ENCODE measurements at regions not wholly inside any gene's neighbourhood (a gene's known extent, or its start where the extent isn't known, plus 50 kb on each side); places are given as distances from the start of the nearest gene placed in this dataset.
"Not testable (repeated sequence)": the region's sequence is repeated elsewhere in the genome, so short reads cannot be mapped to it uniquely, and the experiment has no call there.

DNA sequence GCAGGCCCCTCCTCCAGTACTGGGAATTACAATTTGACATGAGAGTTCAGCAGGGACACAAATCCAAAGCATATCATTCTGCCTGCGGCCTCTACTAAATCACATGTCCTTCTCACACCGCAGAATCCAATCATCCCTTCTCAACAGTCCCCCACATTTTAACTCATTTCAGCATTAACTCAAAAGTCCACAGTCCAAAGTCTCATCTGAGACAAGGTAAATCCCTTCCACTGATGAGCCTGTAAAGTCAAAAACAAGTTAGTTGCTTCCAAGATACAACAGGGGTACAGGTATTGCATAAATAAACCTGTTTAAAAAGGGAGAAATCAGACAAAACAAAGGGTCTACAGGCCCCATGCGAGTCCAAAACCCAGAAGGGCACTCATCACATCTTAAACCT, 64.0 kb downstream of the EBNA1BP2 start:
- intact Hi-C loops (cut with micrococcal nuclease), result no loop called here
- H3K36me3 Mint-ChIP-seq, result no peaks in the 10 kb centered on the region
- DNase-seq, result no peak
- H3K4me1 Mint-ChIP-seq (ENCODE audit: low read depth), result no peaks in the 10 kb centered on the region
- no peak overlapping the region for H3K27ac Mint-ChIP-seq
- CTCF ChIA-PET, result interaction anchor here (1.4 kb wide), 1 partner anchor 195 kb away, joined by 3 read pairs; no protein-coding TSS in a partner anchor
- peaks cover 26% of the 10 kb centered on the region for H3K9me3 Mint-ChIP-seq
- H3K27me3 Mint-ChIP-seq, result no peaks in the 10 kb centered on the region
- POLR2A ChIA-PET, result no interaction called here
- H3K4me3 Mint-ChIP-seq, result no peak overlapping the region

- ChIA-PET POLR2A (no interaction called here), CTCF (no interaction called here)
- H3K27ac Mint-ChIP-seq, result no peak overlapping the region
- no peak overlapping the region for H3K4me3 Mint-ChIP-seq
- intact Hi-C loops (cut with micrococcal nuclease), result no loop called here
- H3K9me3 Mint-ChIP-seq, result peaks cover 26% of the 10 kb centered on the region
- DNase-seq, result no peak
- no peaks in the 10 kb centered on the region for H3K4me1 Mint-ChIP-seq (ENCODE audit: low read depth)
- H3K27me3 Mint-ChIP-seq, result no peaks in the 10 kb centered on the region
- no peaks in the 10 kb centered on the region for H3K36me3 Mint-ChIP-seq
These were observed 64.4 kb downstream of the EBNA1BP2 start for GRCh38 chr1:43107664-43108063.

DNA sequence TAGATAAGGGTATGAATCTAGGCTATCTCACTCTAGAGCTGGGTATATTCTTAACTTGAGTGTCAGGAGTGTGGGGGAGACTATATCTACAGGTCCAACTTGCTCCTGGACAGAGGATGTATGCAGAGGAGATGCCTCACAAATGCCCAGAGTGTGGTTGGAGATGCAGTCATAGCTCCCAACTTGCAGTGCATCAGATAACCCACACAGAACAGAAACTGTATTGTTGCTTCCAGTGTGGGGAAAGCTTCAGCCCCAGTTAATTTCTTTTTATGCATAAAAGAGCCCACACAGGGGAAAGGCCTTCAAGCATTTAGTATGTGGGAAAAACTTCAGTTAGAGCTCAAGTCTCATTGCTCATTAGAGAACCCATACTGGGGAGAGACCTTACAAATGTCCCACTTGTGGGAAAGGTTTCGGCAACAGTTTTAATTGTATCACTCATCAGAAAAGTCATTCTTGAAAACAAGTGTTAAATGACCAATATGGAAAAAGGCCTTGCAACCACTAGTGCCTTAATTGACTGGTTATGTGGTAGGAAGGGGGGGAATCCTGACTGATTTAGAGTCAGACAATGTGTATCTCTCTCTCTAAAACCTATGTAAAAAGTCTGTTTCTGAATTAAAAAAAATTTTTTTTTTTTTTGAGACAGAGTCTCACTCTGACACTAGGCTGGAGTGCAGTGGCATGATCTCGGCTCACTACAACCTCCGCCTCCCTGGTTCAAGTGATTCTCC, 67.9 kb downstream of the EBNA1BP2 start:
- peaks cover 15% of the 10 kb centered on the region for H3K9me3 Mint-ChIP-seq
- H3K27me3 Mint-ChIP-seq, result no peaks in the 10 kb centered on the region
- no peaks in the 10 kb centered on the region for H3K4me1 Mint-ChIP-seq (ENCODE audit: low read depth)
- H3K27ac Mint-ChIP-seq, result no peak overlapping the region
- ChIA-PET POLR2A (no interaction called here), CTCF (no interaction called here)
- H3K4me3 Mint-ChIP-seq, result no peak overlapping the region
- no peaks in the 10 kb centered on the region for H3K36me3 Mint-ChIP-seq
- DNase-seq, result no peak
- intact Hi-C loops (cut with micrococcal nuclease), result no loop called here

DNA sequence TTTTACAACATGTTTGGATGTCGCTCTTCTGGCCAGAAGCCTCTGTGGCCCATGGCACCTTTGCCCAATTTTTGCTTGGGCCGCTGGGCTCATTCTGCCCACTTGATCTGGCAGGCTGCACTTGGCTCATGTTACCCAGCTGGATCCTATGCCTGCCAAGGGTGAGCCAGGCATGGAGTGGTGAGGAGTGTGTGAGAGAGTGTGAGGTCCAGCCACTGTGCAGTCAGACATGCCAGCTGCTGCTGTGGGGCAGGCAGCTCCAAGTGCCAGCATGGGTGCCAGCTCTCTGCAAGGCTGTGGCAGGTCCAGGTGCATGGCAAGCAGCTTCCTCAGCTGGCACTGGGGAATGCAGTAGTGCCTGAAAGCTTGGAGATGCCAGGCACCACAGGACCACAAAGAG, 71.0 kb downstream of the EBNA1BP2 start:
- H3K9me3 Mint-ChIP-seq, result peaks cover 8% of the 10 kb centered on the region
- H3K36me3 Mint-ChIP-seq, result no peaks in the 10 kb centered on the region
- H3K4me1 Mint-ChIP-seq (ENCODE audit: low read depth), result no peaks in the 10 kb centered on the region
- no peak for DNase-seq
- ChIA-PET POLR2A (no interaction called here), CTCF (interaction anchor here (0.7 to 1.0 kb wide), 2 partner anchors 17 to 178 kb away, joined by 3 to 4 read pairs; no protein-coding TSS in a partner anchor)
- no peaks in the 10 kb centered on the region for H3K27me3 Mint-ChIP-seq
- H3K27ac Mint-ChIP-seq, result no peak overlapping the region
- H3K4me3 Mint-ChIP-seq, result no peak overlapping the region
- intact Hi-C loops (cut with micrococcal nuclease), result no loop called here

- DNase-seq, result no peak
- ChIA-PET CTCF (no interaction called here), POLR2A (no interaction called here)
- H3K27ac Mint-ChIP-seq, result no peak overlapping the region
- no peaks in the 10 kb centered on the region for H3K4me1 Mint-ChIP-seq (ENCODE audit: low read depth)
- H3K36me3 Mint-ChIP-seq, result no peaks in the 10 kb centered on the region
- peaks cover 2% of the 10 kb centered on the region for H3K9me3 Mint-ChIP-seq
- H3K27me3 Mint-ChIP-seq, result peaks cover 1% of the 10 kb centered on the region
- intact Hi-C loops (cut with micrococcal nuclease), result no loop called here
- H3K4me3 Mint-ChIP-seq, result no peak overlapping the region
These were observed 73.9 kb downstream of the EBNA1BP2 start for GRCh38 chr1:43098200-43098599.

DNA sequence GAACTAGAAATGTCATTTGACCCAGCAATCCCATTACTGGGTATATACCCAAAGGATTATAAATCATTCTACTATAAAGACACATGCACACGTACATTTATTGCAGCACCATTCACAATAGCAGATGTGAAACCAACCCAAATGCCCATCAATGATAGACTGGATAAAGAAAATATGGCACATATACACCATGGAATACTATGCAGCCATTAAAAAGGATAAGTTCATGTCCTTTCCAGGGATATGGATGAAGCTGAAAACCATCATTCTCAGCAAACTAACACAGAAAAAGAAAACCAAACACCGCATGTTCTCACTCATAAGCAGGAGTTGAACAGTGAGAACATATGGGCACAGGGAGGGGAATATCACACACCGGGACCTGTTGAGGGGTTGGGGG, 75.6 kb downstream of the EBNA1BP2 start:
- H3K4me3 Mint-ChIP-seq; H3K36me3 Mint-ChIP-seq; H3K9me3 Mint-ChIP-seq; H3K27me3 Mint-ChIP-seq; POLR2A ChIA-PET; DNase-seq; CTCF ChIA-PET; H3K4me1 Mint-ChIP-seq (ENCODE audit: low read depth); intact Hi-C loops (cut with micrococcal nuclease); H3K27ac Mint-ChIP-seq: not testable (repeated sequence)

- DNase-seq; CTCF ChIA-PET; H3K4me3 Mint-ChIP-seq; H3K4me1 Mint-ChIP-seq (ENCODE audit: low read depth); H3K36me3 Mint-ChIP-seq; POLR2A ChIA-PET; H3K27ac Mint-ChIP-seq; H3K27me3 Mint-ChIP-seq; intact Hi-C loops (cut with micrococcal nuclease); H3K9me3 Mint-ChIP-seq: not testable (repeated sequence)
These were observed 81.3 kb downstream of the EBNA1BP2 start for GRCh38 chr1:43090812-43091211.

DNA sequence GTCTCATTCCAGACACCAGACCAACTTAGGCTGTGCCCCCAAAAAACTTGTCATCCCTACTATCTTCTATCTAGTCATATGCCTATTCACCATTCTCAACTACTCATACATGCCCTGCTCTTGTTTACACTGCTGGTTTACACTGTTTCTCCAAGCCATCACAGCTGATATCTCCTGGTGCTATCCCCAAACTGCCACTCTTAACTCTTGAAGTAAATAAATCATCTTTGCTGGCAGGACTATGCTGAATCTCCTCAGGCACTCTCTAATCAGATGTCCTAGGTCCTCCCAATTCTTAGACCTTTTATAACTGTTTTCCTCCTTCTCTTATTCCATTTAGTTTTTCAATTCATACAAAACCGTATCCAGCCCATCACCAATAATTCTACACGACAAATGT, 81.9 kb downstream of the EBNA1BP2 start:
- intact Hi-C loops (cut with micrococcal nuclease); H3K4me3 Mint-ChIP-seq; POLR2A ChIA-PET; H3K4me1 Mint-ChIP-seq (ENCODE audit: low read depth); DNase-seq; H3K27ac Mint-ChIP-seq; H3K27me3 Mint-ChIP-seq; CTCF ChIA-PET; H3K36me3 Mint-ChIP-seq; H3K9me3 Mint-ChIP-seq: not testable (repeated sequence)

DNA sequence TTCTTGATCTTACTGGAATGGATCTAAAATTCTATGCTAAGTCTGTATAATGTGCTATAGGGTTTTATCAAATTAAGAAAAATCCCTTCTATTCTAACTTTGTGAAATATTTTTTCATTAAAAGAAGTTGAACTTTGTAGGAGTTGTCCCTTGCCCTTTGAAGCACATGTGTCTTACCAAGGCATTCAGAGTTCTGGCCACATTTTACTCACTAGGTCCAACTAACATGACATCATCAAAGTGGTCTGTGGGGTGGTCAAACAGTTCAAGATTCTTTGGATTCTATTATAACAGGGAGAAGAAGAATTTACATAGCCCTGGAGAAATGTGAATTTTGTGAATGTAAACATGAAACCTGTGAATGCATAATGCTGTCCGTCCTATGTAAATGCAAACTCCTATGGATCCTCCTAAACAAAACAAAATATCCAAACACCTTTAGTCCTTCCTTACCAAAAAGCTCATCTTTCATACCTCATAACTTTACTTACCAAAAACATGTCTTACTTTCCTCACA, 88.7 kb downstream of the EBNA1BP2 start:
- no peak overlapping the region for H3K4me3 Mint-ChIP-seq
- H3K36me3 Mint-ChIP-seq, result no peaks in the 10 kb centered on the region
- peaks cover 7% of the 10 kb centered on the region for H3K27me3 Mint-ChIP-seq
- intact Hi-C loops (cut with micrococcal nuclease), result no loop called here
- H3K9me3 Mint-ChIP-seq, result no peaks in the 10 kb centered on the region
- DNase-seq, result no peak
- no peaks in the 10 kb centered on the region for H3K4me1 Mint-ChIP-seq (ENCODE audit: low read depth)
- no peak overlapping the region for H3K27ac Mint-ChIP-seq
- CTCF ChIA-PET, result interaction anchor here (1.1 to 2.5 kb wide), 4 partner anchors 10 to 170 kb away, joined by 3 to 23 read pairs (median 10); no protein-coding TSS in a partner anchor
- POLR2A ChIA-PET, result no interaction called here

- POLR2A ChIA-PET, result no interaction called here
- Mint-ChIP-seq H3K27ac (no peak overlapping the region), H3K4me3 (no peak overlapping the region), H3K9me3 (no peaks in the 10 kb centered on the region), H3K4me1 (ENCODE audit: low read depth) (no peaks in the 10 kb centered on the region), H3K36me3 (no peaks in the 10 kb centered on the region), H3K27me3 (peaks cover 7% of the 10 kb centered on the region)
- intact Hi-C loops (cut with micrococcal nuclease), result no loop called here
- DNase-seq, result no peak
- CTCF ChIA-PET, result interaction anchor here (0.9 kb wide), 1 partner anchor 9 kb away, joined by 4 read pairs; no protein-coding TSS in a partner anchor
These were observed 89.3 kb downstream of the EBNA1BP2 start for GRCh38 chr1:43082740-43083139.

DNA sequence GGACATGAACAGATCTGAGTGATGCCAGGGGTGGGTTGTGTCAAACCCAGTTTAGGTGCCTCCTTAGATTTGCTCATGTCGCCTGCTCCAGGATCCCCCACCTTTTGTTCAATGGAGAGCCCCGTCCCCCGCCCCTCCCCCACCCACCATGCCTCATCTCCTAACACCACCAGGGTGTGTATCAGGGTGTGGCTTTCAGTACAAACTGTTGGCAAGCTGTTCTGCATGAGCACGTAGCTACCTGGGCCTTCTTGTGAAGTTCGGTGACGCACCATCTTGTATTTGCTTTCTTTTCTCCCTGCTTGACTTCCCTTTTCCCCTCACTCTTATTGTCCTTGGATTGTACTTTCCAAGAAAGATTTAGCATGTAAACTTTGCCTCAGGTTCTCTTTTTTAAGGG, 94.8 kb downstream of the EBNA1BP2 start:
- POLR2A ChIA-PET, result no interaction called here
- peaks cover 4% of the 10 kb centered on the region for H3K4me1 Mint-ChIP-seq (ENCODE audit: low read depth)
- no peak overlapping the region for H3K27ac Mint-ChIP-seq
- CTCF ChIA-PET, result interaction anchor here (2.1 to 8.4 kb wide), 2 partner anchors 154 to 163 kb away, joined by 14 to 536 read pairs; no protein-coding TSS in a partner anchor
- H3K4me3 Mint-ChIP-seq, result no peak overlapping the region
- H3K9me3 Mint-ChIP-seq, result no peaks in the 10 kb centered on the region
- no peak for DNase-seq
- intact Hi-C loops (cut with micrococcal nuclease), result loop anchor here (10.0 kb wide), 1 partner anchor 502 kb away; no protein-coding TSS in a partner anchor
- H3K36me3 Mint-ChIP-seq, result no peaks in the 10 kb centered on the region
- peaks cover 1% of the 10 kb centered on the region for H3K27me3 Mint-ChIP-seq

DNA sequence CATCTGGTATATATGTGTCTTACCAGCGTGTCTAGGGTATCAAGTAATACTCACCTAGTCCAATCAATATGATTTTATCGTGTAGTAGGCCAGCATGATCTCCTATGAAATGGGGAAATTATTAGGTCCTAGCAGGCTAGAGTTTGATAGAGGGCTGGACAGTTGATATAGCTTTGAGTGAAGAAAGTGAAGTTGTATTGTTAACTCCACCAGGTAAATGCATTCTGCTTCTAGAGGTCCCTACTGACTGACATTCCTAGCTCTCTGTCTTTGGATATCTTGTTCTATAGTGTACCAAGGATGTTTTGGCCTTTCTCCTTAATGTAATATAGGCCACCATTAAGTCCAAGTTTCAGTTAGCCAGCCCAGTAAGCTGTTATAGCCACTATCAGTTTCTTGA, 97.4 kb downstream of the EBNA1BP2 start:
- no peaks in the 10 kb centered on the region for H3K36me3 Mint-ChIP-seq
- peaks cover 4% of the 10 kb centered on the region for H3K4me1 Mint-ChIP-seq (ENCODE audit: low read depth)
- DNase-seq, result no peak
- intact Hi-C loops (cut with micrococcal nuclease), result loop anchor here (10.0 kb wide), 1 partner anchor 500 kb away; no protein-coding TSS in a partner anchor
- no peak overlapping the region for H3K4me3 Mint-ChIP-seq
- H3K27ac Mint-ChIP-seq, result no peak overlapping the region
- no peaks in the 10 kb centered on the region for H3K9me3 Mint-ChIP-seq
- ChIA-PET POLR2A (interaction anchor here (4.1 kb wide), 1 partner anchor 162 kb away, joined by 18 read pairs; no protein-coding TSS in a partner anchor), CTCF (interaction anchor here (0.7 to 8.4 kb wide), 13 partner anchors 16 to 497 kb away, joined by 3 to 536 read pairs (median 14); partner anchors contain the start of genes C1orf50, P3H1 and ZNF691)
- peaks cover 1% of the 10 kb centered on the region for H3K27me3 Mint-ChIP-seq
